Endothelial cell of umbilical vein (primary cell): ENCODE measurements at regions not wholly inside any gene's neighbourhood (a gene's known extent, or its start where the extent isn't known, plus 50 kb on each side); places are given as distances from the start of the nearest gene placed in this dataset.

ENCODE experiments used
- BruUV-seq: library from RNA; stranded (reverse); fragments of 400-500 nt; replicated peaks from 2 replicates; lab custom pipeline; 2021; lab: Mats Ljungman, UMichigan
- CTCF ChIA-PET: fragments of 300-600, 350-600 bp; sonication (Branson Sonifier 250); formaldehyde crosslinking; loops from one replicate; lab custom pipeline; 2021; ENCODE audit warnings: antibody characterized with exemption, inconsistent platforms; lab: Charles Lee
- POLR2A ChIA-PET: fragments of 300-600, 350-600 bp; sonication (Branson Sonifier 250); formaldehyde crosslinking; loops from one replicate; lab custom pipeline; 2021; ENCODE audit warnings: antibody characterized with exemption, inconsistent platforms; lab: Charles Lee
- DNase-seq: peaks from one replicate; pipeline ENCODE4 v3.0.0-alpha.2; 2011; ENCODE audit warnings: low read depth, low spot score
- FAIRE-seq: peaks from 2 replicates; lab custom pipeline; 2011; peaks lifted over from hg19 to GRCh38; lab: Jason Lieb, UNC
- H2AFZ ChIP-seq: 2 replicates; pipeline ENCODE4 v1.6.0; 2012; ENCODE audit warnings: low read depth, low read length, control low read depth, inconsistent platforms
- H3K27ac ChIP-seq: 2 replicates; pipeline ENCODE4 v1.5.1; 2011; ENCODE audit warnings: low read depth, mild to moderate bottlenecking, control low read depth, low read length, moderate library complexity; ENCODE audit not compliant: insufficient read depth
- H3K27me3 ChIP-seq, 2 experiments: 2 replicates each; pipeline versions ENCODE4 v1.6.0 to v1.6.1; 2011; ENCODE audit warnings: low read length in 2 of 2, mixed read lengths in 1 of 2; ENCODE audit not compliant: control insufficient read depth in 2 of 2, insufficient read depth in 2 of 2
- H3K36me3 ChIP-seq, 2 experiments: 2 replicates in 1 of 2; 3 replicates in 1 of 2; pipeline ENCODE4 v1.5.1; 2011; ENCODE audit warnings: low read length in 2 of 2, mild to moderate bottlenecking in 1 of 2, moderate library complexity in 1 of 2; ENCODE audit not compliant: control insufficient read depth in 2 of 2, insufficient read depth in 2 of 2; ENCODE audit errors: extremely low read depth in 1 of 2
- H3K4me1 ChIP-seq: 3 replicates; pipeline ENCODE4 v1.5.1; 2011; ENCODE audit warnings: mild to moderate bottlenecking, low read length; ENCODE audit not compliant: control insufficient read depth, insufficient read depth; ENCODE audit errors: extremely low read depth
- H3K4me2 ChIP-seq: 2 replicates; pipeline ENCODE4 v1.6.1; 2011; ENCODE audit warnings: low read length, control low read depth, mixed read lengths; ENCODE audit not compliant: insufficient read depth
- H3K4me3 ChIP-seq, 3 experiments: fragments of 200-600 bp in 1 of 3; sonication (generic), shearing (Covaris generic) in 1 of 3; replicated peaks in 1 of 3; 2 replicates each; pipeline ENCODE4 v1.5.1; 2011 to 2016; ENCODE audit warnings: control low read depth in 3 of 3, low read length in 3 of 3, mild to moderate bottlenecking in 2 of 3, inconsistent platforms in 1 of 3, low read depth in 1 of 3, moderate library complexity in 1 of 3; ENCODE audit not compliant: insufficient read depth in 1 of 3
- H3K79me2 ChIP-seq: 2 replicates; pipeline ENCODE4 v1.6.0; 2012; ENCODE audit warnings: low read length, inconsistent platforms; ENCODE audit not compliant: control insufficient read depth, insufficient read depth
- H3K9ac ChIP-seq: replicated peaks from 2 replicates; pipeline ENCODE3; 2011; ENCODE audit warnings: low read length, control low read depth; ENCODE audit not compliant: insufficient read depth; ENCODE audit errors: extremely low read depth
- H3K9me1 ChIP-seq: replicated peaks from 3 replicates; pipeline ENCODE4 v1.6.0; 2011; ENCODE audit warnings: mild to moderate bottlenecking, low read length; ENCODE audit not compliant: control insufficient read depth, insufficient read depth; ENCODE audit errors: extremely low read depth
- H3K9me3 ChIP-seq: replicated peaks from 2 replicates; pipeline ENCODE4 v1.5.1; 2012; ENCODE audit warnings: low read length, inconsistent platforms; ENCODE audit not compliant: control insufficient read depth, insufficient read depth
- H4K20me1 ChIP-seq: replicated peaks from 2 replicates; pipeline ENCODE3; 2011; ENCODE audit warnings: mild to moderate bottlenecking, low read length; ENCODE audit not compliant: control insufficient read depth, insufficient read depth; ENCODE audit errors: extremely low read depth
- CTCF ChIP-seq, 2 donors: IDR thresholded peaks; 1 replicate in 1 of 2; 2 replicates in 1 of 2; pipeline ENCODE4 v1.5.1; 2011; ENCODE audit warnings: low read length in 2 of 2, mild to moderate bottlenecking in 2 of 2, moderate library complexity in 2 of 2, control low read depth in 1 of 2, inconsistent platforms in 1 of 2, low read depth in 1 of 2; ENCODE audit not compliant: insufficient read depth in 1 of 2; ENCODE audit errors: extremely low read depth in 1 of 2
- EZH2 ChIP-seq: IDR thresholded peaks from 2 replicates; pipeline ENCODE4 v1.6.1; 2012; ENCODE audit warnings: borderline replicate concordance, low read depth, mild to moderate bottlenecking, moderate library complexity, low read length, inconsistent platforms; ENCODE audit not compliant: severe bottlenecking
- FOS ChIP-seq: IDR thresholded peaks from 2 replicates; pipeline ENCODE4 v1.6.1; 2011; ENCODE audit warnings: mild to moderate bottlenecking, low read length, moderate library complexity, borderline replicate concordance; ENCODE audit not compliant: insufficient read depth
- GATA2 ChIP-seq: IDR thresholded peaks from 2 replicates; pipeline ENCODE4 v1.7.0; 2011; ENCODE audit warnings: low read depth, mild to moderate bottlenecking, moderate library complexity, mixed read lengths, low read length; ENCODE audit not compliant: insufficient read length, insufficient read depth
- JUN ChIP-seq: IDR thresholded peaks from 2 replicates; pipeline ENCODE4 v1.6.1; 2011; ENCODE audit warnings: borderline replicate concordance, low read depth; ENCODE audit not compliant: insufficient read length, insufficient read depth
- MAX ChIP-seq: IDR thresholded peaks from 2 replicates; pipeline ENCODE4 v1.6.1; 2011; ENCODE audit not compliant: insufficient read depth, insufficient read length
- MYC ChIP-seq: IDR thresholded peaks from one replicate; pipeline ENCODE4 v1.6.1; 2011; ENCODE audit warnings: mild to moderate bottlenecking, low read depth, low read length
- POLR2A ChIP-seq: IDR thresholded peaks from 2 replicates; pipeline ENCODE4 v1.6.1; 2012; ENCODE audit warnings: low read depth, mild to moderate bottlenecking, control low read depth, low read length
- POLR2AphosphoS5 ChIP-seq: IDR thresholded peaks from 2 replicates; pipeline ENCODE4 v1.6.1; 2012; ENCODE audit warnings: low read depth, mild to moderate bottlenecking, control low read depth, low read length, moderate library complexity; ENCODE audit not compliant: insufficient read depth
- dilution Hi-C: fragments of 300-500 bp; cut with MboI; formaldehyde crosslinking; loops from one replicate; pipeline ENCODE4 v1.15.0; 2019; ENCODE audit warnings: low sequenced_read_pairs; ENCODE audit not compliant: extremely low pct_ligation_motif_present
- intact Hi-C: fragments of 100-400 bp; cut with micrococcal nuclease; formaldehyde crosslinking; loops from one replicate; pipeline ENCODE4 v1.10.0; 2022

GRCh38 chr2:126189527-126189926 is 466.4 kb upstream of the GYPC start:
- no peak for TF ChIP-seq POLR2AphosphoS5
- no peak for TF ChIP-seq GATA2
- TF ChIP-seq MAX = no peak
- no peak for TF ChIP-seq EZH2
- no peak for TF ChIP-seq FOS
- TF ChIP-seq POLR2A = no peak
- TF ChIP-seq JUN = no peak
- TF ChIP-seq CTCF (IDR thresholded peaks at IDR 0.05; ENCODE audit: extremely low read depth in 1 of 2, insufficient read depth in 1 of 2, low read depth in 1 of 2, low read length in 2 of 2) = no peak
- no peak for TF ChIP-seq MYC
- dilution Hi-C loops = no loop called here
- FAIRE-seq (no peak), DNase-seq (no peak)
- Histone ChIP-seq H3K9ac (no peak overlapping the region), H3K27ac (no peak overlapping the region), H3K27me3 (no peaks in the 10 kb centered on the region), H3K9me1 (no peaks in the 10 kb centered on the region), H3K4me3 (no peak overlapping the region), H4K20me1 (no peaks in the 10 kb centered on the region), H2AFZ (no peak overlapping the region), H3K4me2 (no peak overlapping the region), H3K9me3 (peaks cover 6% of the 10 kb centered on the region), H3K36me3 (no peaks in the 10 kb centered on the region), H3K4me1 (no peaks in the 10 kb centered on the region), H3K79me2 (no peaks in the 10 kb centered on the region)
- ChIA-PET POLR2A (no interaction called here), CTCF (no interaction called here)
- intact Hi-C loops = no loop called here
- BruUV-seq = no TSS peak
